Transverse colon (tissue), 4 donors: ENCODE measurements at regions not wholly inside any gene's neighbourhood (a gene's known extent, or its start where the extent isn't known, plus 50 kb on each side); places are given as distances from the start of the nearest gene placed in this dataset.

Source experiments
- DNase-seq: peaks from one replicate; pipeline ENCODE4 v3.0.0-alpha.2; 2019
- H3K27ac ChIP-seq, 4 donors: fragments of 200-600 bp; sonication (generic); 2 replicates each; pipeline ENCODE4 v1.5.1; 2016 to 2018; ENCODE audit warnings: inconsistent platforms in 4 of 4
- H3K27me3 ChIP-seq: fragments of 200-600 bp; sonication (generic); 2 replicates; pipeline ENCODE4 v1.5.1; 2017; ENCODE audit warnings: inconsistent platforms
- H3K36me3 ChIP-seq, 4 donors: fragments of 200-600 bp; sonication (generic); 2 replicates each; pipeline ENCODE4 v1.5.1; 2017 to 2019; ENCODE audit warnings: inconsistent platforms in 4 of 4
- H3K4me1 ChIP-seq, 4 donors: fragments of 200-600 bp; sonication (generic); 2 replicates each; pipeline ENCODE4 v1.5.1; 2017 to 2020; ENCODE audit warnings: inconsistent platforms in 4 of 4
- H3K4me3 ChIP-seq, 4 donors: fragments of 200-600 bp; sonication (generic); 1 replicate in 1 of 4; 2 replicates in 3 of 4; pipeline versions ENCODE4 v1.5.1 to v1.6.1; 2017 to 2019; ENCODE audit warnings: inconsistent platforms in 4 of 4
- H3K9me3 ChIP-seq, 2 donors: fragments of 200-600 bp; sonication (generic); 2 replicates each; pipeline ENCODE4 v1.5.1; 2017 to 2019; ENCODE audit warnings: inconsistent platforms in 2 of 2
- CTCF ChIP-seq, 5 experiments: fragments of 200-600 bp in 3 of 5; fragments of 450-650 bp in 2 of 5; sonication (generic) in 3 of 5; IDR thresholded peaks; 1 replicate in 2 of 5; 2 replicates in 3 of 5; pipeline ENCODE4 v1.5.1; 2016 to 2017; ENCODE audit warnings: antibody characterized with exemption in 5 of 5, inconsistent platforms in 3 of 5, mild to moderate bottlenecking in 2 of 5, moderate library complexity in 1 of 5
- EP300 ChIP-seq: sonication (generic); formaldehyde crosslinking; IDR thresholded peaks from one replicate; pipeline ENCODE4 v1.6.1; 2017; ENCODE audit warnings: antibody characterized with exemption, low read depth
- POLR2A ChIP-seq: fragments of 450-650 bp; IDR thresholded peaks from one replicate; pipeline ENCODE4 v1.6.1; 2016; ENCODE audit warnings: antibody characterized with exemption, mild to moderate bottlenecking, moderate library complexity
- POLR2AphosphoS5 ChIP-seq, 3 donors: sonication (generic); formaldehyde crosslinking; IDR thresholded peaks; one replicate each; pipeline ENCODE4 v1.6.1; 2016; ENCODE audit warnings: antibody characterized with exemption in 3 of 3
- WGBS, 2 donors: methylation state at CpG; one replicate each; pipeline ENCODE4 v1.1.5; 2018; ENCODE audit warnings: low coverage in 1 of 2; 5-methylcytosine and 5-hydroxymethylcytosine counted together
- in situ Hi-C, 4 donors: fragments of 200-750 bp; cut with MboI; loops; one replicate each; pipeline versions ENCODE4 v1.15.0 to v1.15.1; 2017; ENCODE audit warnings: low sequenced_read_pairs in 3 of 4, low pct_ligation_motif_present in 1 of 4, low pct_unique_long_range_greater_than_20kb in 1 of 4
- intact Hi-C: fragments of 100-400 bp; cut with DNase I; formaldehyde crosslinking; loops from one replicate; pipeline ENCODE4 v1.15.1; 2023; ENCODE audit warnings: low total_unique reads

DNA sequence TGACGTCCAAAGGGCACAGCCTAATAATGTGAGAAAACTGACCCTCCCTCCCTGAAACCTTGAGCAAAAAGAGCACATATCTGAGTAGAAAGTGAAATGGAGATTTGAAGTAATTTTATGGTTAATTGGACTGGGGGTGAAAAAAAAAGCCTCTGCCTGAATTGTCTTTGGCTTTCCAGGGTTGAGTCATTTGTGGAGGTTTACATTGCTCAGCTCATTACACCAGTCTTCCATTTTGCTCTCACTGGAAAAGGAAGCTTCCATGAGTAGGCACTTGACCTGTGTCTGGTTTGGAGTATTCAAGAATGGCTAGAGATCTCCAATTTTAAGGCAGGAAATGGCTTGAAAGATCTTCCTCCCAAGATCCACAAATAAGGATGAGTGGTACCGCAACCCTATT, 273.9 kb downstream of the PDCD6IP start:
- Histone ChIP-seq H3K36me3 (no peaks in the 10 kb centered on the region), H3K27me3 (no peaks in the 10 kb centered on the region), H3K27ac (no peak overlapping the region), H3K9me3 (no peaks in the 10 kb centered on the region), H3K4me1 (no peaks in the 10 kb centered on the region), H3K4me3 (no peak overlapping the region)
- DNase-seq = no peak
- TF ChIP-seq CTCF (IDR thresholded peaks at IDR 0.05) = no peak
- no peak for TF ChIP-seq POLR2AphosphoS5 (IDR thresholded peaks at IDR 0.05)
- TF ChIP-seq POLR2A = no peak
- no peak for TF ChIP-seq EP300
- in situ Hi-C loops (no loop called here), intact Hi-C loops (no loop called here)
- WGBS, 2 donors = 71 to 88% methylated on average over 1 to 2 of the region's 2 CpGs

DNA sequence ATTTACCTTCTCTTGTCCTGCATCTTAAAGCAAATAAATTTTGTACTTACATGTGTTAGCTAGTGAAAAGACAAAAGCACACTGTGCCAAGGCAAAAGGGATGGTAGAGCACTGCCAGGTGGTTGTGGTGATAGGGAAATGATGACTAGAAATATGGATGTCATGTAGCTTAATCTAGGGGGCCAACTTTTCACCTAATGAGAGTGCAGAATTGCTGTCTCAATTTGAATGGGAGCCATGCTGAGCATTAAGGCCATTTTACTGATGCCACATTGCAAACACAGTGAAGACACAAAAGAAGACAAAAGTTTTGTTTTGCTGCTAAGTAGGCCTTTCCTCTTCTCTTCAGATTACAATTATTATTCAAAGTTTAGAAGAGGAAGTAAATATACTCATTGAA, 274.7 kb downstream of the PDCD6IP start:
- intact Hi-C loops = no loop called here
- no peak overlapping the region for H3K27ac ChIP-seq
- H3K27me3 ChIP-seq = no peaks in the 10 kb centered on the region
- H3K4me1 ChIP-seq = no peaks in the 10 kb centered on the region
- no peaks in the 10 kb centered on the region for H3K9me3 ChIP-seq
- TF ChIP-seq EP300 = no peak
- no peak for TF ChIP-seq POLR2A
- H3K4me3 ChIP-seq = no peak overlapping the region
- in situ Hi-C loops = no loop called here
- no peak for DNase-seq
- no peaks in the 10 kb centered on the region for H3K36me3 ChIP-seq

DNA sequence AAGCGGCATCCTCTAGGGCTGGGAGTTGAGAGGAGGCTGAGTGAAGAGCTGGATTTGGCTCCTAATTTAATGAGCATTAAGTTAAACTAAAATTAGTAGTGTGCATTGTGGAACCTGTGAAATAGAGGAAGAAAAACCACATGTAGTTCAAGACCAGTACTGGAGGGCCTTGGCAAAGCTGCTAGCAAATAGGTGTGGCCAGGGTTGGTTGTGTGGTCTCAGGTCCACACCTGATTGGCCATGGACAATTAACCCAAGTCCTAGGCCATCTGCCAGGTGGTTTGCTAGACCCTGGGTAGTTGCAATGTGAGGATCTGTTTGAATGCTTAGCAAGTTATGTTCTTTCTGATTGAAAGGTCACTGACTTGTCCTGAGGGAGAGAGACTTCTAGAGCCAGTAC, 275.5 kb downstream of the PDCD6IP start:
- no peak for DNase-seq
- Histone ChIP-seq H3K27me3 (no peaks in the 10 kb centered on the region), H3K9me3 (no peaks in the 10 kb centered on the region), H3K4me1 (no peaks in the 10 kb centered on the region), H3K27ac (no peak overlapping the region), H3K4me3 (no peak overlapping the region), H3K36me3 (no peaks in the 10 kb centered on the region)
- TF ChIP-seq POLR2AphosphoS5 (IDR thresholded peaks at IDR 0.05) = no peak
- no peak for TF ChIP-seq EP300
- no peak for TF ChIP-seq POLR2A
- TF ChIP-seq CTCF (IDR thresholded peaks at IDR 0.05) = no peak
- 88% methylated on average over 1 of the region's 1 CpG; no CpG with 5 or more reads in 1 of the 2 donors for WGBS, 2 donors
- in situ Hi-C loops = no loop called here
- intact Hi-C loops = no loop called here

- Histone ChIP-seq H3K36me3 (no peaks in the 10 kb centered on the region), H3K27me3 (no peaks in the 10 kb centered on the region), H3K4me1 (no peaks in the 10 kb centered on the region), H3K27ac (no peak overlapping the region), H3K9me3 (no peaks in the 10 kb centered on the region), H3K4me3 (no peak overlapping the region)
- 67 to 92% methylated on average over 3 to 8 of the region's 8 CpGs for WGBS, 2 donors
- TF ChIP-seq POLR2AphosphoS5 (IDR thresholded peaks at IDR 0.05) = no peak
- TF ChIP-seq CTCF (IDR thresholded peaks at IDR 0.05) = no peak
- no peak for TF ChIP-seq POLR2A
- TF ChIP-seq EP300 = no peak
- intact Hi-C loops = no loop called here
- no peak for DNase-seq
- in situ Hi-C loops = no loop called here
Measured at GRCh38 chr3:34075975-34076374, 277.5 kb downstream of the PDCD6IP start.

- Histone ChIP-seq H3K4me3 (no peak overlapping the region), H3K9me3 (no peaks in the 10 kb centered on the region), H3K36me3 (no peaks in the 10 kb centered on the region), H3K4me1 (no peaks in the 10 kb centered on the region), H3K27ac (no peak overlapping the region), H3K27me3 (no peaks in the 10 kb centered on the region)
- TF ChIP-seq POLR2A = no peak
- no peak for TF ChIP-seq POLR2AphosphoS5 (IDR thresholded peaks at IDR 0.05)
- no peak for TF ChIP-seq EP300
- no peak for TF ChIP-seq CTCF (IDR thresholded peaks at IDR 0.05)
- DNase-seq = no peak
- intact Hi-C loops = no loop called here
- in situ Hi-C loops = no loop called here
- WGBS, 2 donors = 73 to 76% methylated on average over 10 to 13 of the region's 13 CpGs
Measured at GRCh38 chr3:34077417-34078195, 279.2 kb downstream of the PDCD6IP start.
